ENCODE measurements at regions not wholly inside any gene's neighbourhood (a gene's known extent, or its start where the extent isn't known, plus 50 kb on each side); places are given as distances from the start of the nearest gene placed in this dataset.
"Not testable (repeated sequence)": the region's sequence is repeated elsewhere in the genome, so short reads cannot be mapped to it uniquely, and the experiment has no call there.

DNA sequence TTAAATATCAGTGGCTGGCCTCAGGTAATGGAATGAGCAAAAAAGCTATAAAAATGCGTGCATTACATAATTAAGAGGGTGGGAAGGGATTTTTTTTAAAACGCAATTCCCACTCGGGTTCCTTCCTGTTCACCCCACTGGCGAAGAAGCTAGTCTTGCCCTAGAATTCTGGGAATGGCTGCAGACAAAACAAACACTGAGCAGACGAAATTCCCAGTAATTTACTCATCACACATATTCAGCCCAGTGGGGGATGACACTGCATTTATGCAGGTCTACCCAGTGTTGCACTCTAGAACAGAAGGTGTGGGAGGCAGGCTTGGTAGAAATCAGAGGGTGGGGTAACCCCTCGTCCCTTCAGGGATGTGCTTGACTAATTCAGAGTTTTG is 2695.0 kb upstream of the DEFB115 start:
- no peak for DNase-seq (ENCODE audit: low read depth in 1 of 2, low spot score in 1 of 2)

GRCh38 chr20:28562899-28563521 is 2694.5 kb upstream of the DEFB115 start:
- DNase-seq (ENCODE audit: low read depth in 1 of 2, low spot score in 1 of 2): not testable (repeated sequence)

- not testable (repeated sequence) for DNase-seq (ENCODE audit: low read depth in 1 of 2, low spot score in 1 of 2)
Observed at GRCh38 chr20:28564024-28564423, 2693.4 kb upstream of the DEFB115 start.

GRCh38 chr20:28564688-28565463 is 2692.6 kb upstream of the DEFB115 start:
- DNase-seq (ENCODE audit: low read depth in 1 of 2, low spot score in 1 of 2): not testable (repeated sequence)

GRCh38 chr20:28575991-28576390 is 2681.5 kb upstream of the DEFB115 start:
- DNase-seq (ENCODE audit: low read depth in 1 of 2, low spot score in 1 of 2): not testable (repeated sequence)

DNA sequence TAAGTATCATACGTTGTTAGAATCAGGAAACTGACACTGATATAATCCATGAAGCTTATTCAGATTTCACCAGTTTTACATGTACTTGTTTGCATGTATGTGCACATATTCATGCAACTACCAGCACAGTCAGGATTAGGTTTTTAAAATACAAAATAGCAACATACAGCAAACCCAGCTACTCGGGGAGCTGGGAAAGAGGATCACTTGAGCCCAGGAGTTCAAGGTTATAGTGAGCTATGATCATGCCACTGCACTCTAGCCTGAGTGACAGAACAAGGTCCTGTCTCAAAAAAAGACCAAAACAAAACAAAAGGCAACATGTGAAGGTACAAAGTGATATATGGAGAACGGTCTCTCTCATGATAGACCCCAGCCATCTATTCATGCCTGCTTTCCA is 2665.8 kb upstream of the DEFB115 start:
- not testable (repeated sequence) for DNase-seq (ENCODE audit: low read depth in 1 of 2, low spot score in 1 of 2)

GRCh38 chr20:28593383-28593782 is 2664.1 kb upstream of the DEFB115 start:
- DNase-seq (ENCODE audit: low read depth in 1 of 2, low spot score in 1 of 2): not testable (repeated sequence)

- DNase-seq (ENCODE audit: low read depth in 1 of 2, low spot score in 1 of 2): not testable (repeated sequence)
Observed at GRCh38 chr20:28594476-28594875, 2663.0 kb upstream of the DEFB115 start.

GRCh38 chr20:28602006-28602402 is 2655.5 kb upstream of the DEFB115 start:
- not testable (repeated sequence) for DNase-seq (ENCODE audit: low read depth in 1 of 2, low spot score in 1 of 2)

- peak; percentile 52 to 69 for DNase-seq (ENCODE audit: low read depth in 1 of 2, low spot score in 1 of 2)
Observed at GRCh38 chr20:28602403-28603217, 2654.9 kb upstream of the DEFB115 start.

GRCh38 chr20:28603218-28603577 is 2654.3 kb upstream of the DEFB115 start:
- not testable (repeated sequence) for DNase-seq (ENCODE audit: low read depth in 1 of 2, low spot score in 1 of 2)

- DNase-seq (ENCODE audit: low read depth in 1 of 2, low spot score in 1 of 2): no peak
Observed at GRCh38 chr20:28616354-28616753, 2641.1 kb upstream of the DEFB115 start.

DNA sequence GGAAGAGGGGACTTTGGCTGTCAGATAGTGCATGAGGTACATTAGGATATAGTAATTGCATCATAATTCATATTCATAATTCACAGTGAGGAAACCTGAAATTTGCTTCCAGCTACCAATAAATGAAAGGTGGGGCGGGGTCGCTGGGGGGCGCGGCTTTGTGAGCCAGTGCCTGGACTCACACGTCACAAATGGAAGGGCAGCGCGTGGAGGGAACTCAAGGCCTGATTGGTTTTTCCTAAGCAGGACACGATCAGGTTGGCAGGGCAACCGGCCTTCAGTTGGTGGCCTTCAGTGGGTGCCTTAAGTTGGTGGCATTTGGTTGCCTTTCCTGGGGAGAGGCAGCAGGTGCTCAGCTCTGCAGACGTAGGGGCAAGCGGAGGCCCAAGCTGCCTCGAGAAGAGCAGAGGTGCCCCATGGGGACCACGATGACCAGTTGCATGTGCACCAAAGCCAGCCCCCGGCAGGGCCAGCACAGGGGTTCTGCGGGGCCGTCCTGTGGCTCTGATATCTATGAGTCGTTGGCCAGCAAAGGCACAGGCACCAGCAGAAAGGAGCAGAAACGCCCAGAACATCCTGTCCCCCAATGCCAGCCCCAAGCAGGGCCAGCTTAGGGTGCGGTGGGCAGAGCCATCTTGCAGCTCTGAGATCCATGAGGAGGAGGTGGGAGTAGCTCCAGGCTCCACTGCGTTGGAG is 2637.4 kb upstream of the DEFB115 start:
- not testable (repeated sequence) for DNase-seq (ENCODE audit: low read depth in 1 of 2, low spot score in 1 of 2)

DNA sequence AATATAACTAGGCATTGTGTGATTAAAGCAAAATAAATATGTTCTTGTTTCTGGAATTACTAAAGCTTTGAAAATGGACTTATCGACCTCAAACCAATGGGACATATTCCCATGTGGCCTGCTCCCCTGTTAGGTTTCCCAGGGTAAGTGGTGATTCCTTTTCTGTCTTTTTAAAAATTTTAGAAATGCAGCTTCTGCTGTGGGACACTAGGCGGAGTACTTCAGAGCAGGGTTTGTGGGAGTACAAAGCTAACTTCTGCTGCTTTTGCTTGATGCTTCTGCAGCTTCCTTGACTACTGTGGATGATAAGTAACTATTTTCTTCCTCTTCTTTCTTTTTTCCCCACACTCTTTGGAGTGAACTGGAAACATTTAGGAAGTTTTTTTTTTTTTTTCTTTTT is 2632.4 kb upstream of the DEFB115 start:
- DNase-seq (ENCODE audit: low read depth in 1 of 2, low spot score in 1 of 2): not testable (repeated sequence)

GRCh38 chr20:28640831-28641230 is 2616.6 kb upstream of the DEFB115 start:
- not testable (repeated sequence) for DNase-seq (ENCODE audit: low read depth in 1 of 2, low spot score in 1 of 2)

Data from activated T-helper 1 cell treated with anti-CD3 and anti-CD28 coated beads, Interleukin-2, amount 50 U/mL, for 16 hours (primary cell).